Panc1 (cell line): ENCODE measurements at regions not wholly inside any gene's neighbourhood (a gene's known extent, or its start where the extent isn't known, plus 50 kb on each side); places are given as distances from the start of the nearest gene placed in this dataset.

Experiments used
- ATAC-seq: fragments of 200-7000 bp; cut with Tn5 transposase; 2 replicates; pipeline ENCODE4 v1.9.1; 2020; ENCODE audit warnings: mild to moderate bottlenecking, moderate library complexity
- BruUV-seq: library from RNA; stranded (reverse); fragments of 400-500 nt; replicated peaks from 2 replicates; lab custom pipeline; 2021; lab: Mats Ljungman, UMichigan
- CTCF ChIA-PET: fragments of 300-600 bp; sonication (Branson Sonifier 250); formaldehyde crosslinking; loops from one replicate; lab custom pipeline; 2022; ENCODE audit warnings: antibody characterized with exemption; lab: Charles Lee
- POLR2A ChIA-PET: fragments of 300-600 bp; sonication (Branson Sonifier 250); formaldehyde crosslinking; loops from one replicate; lab custom pipeline; 2022; ENCODE audit warnings: antibody characterized with exemption; lab: Charles Lee
- DNase-seq: peaks from one replicate; pipeline ENCODE4 v3.0.0-alpha.2; 2010; ENCODE audit warnings: low read depth, low spot score
- H3K27ac ChIP-seq: 2 replicates; pipeline ENCODE4 v1.5.1; 2011; ENCODE audit warnings: mild to moderate bottlenecking, low read length, inconsistent platforms
- H3K27me3 ChIP-seq: fragments of 200-500 bp; sonication (Bioruptor generic); 2 replicates; pipeline ENCODE4 v1.6.0; 2014; ENCODE audit warnings: low read length, inconsistent platforms; ENCODE audit not compliant: control insufficient read depth, insufficient read depth
- H3K36me3 ChIP-seq: fragments of 200-500 bp; sonication (Bioruptor generic); 2 replicates; pipeline ENCODE4 v1.5.1; 2014; ENCODE audit warnings: inconsistent platforms, mild to moderate bottlenecking, low read length, moderate library complexity; ENCODE audit not compliant: control insufficient read depth, insufficient read depth
- H3K4me1 ChIP-seq: 2 replicates; pipeline ENCODE4 v1.5.1; 2011; ENCODE audit warnings: inconsistent platforms, mild to moderate bottlenecking, low read length, moderate library complexity; ENCODE audit not compliant: control insufficient read depth, insufficient read depth
- H3K4me3 ChIP-seq, 2 experiments: 2 replicates each; pipeline ENCODE4 v1.5.1; 2011 to 2012; ENCODE audit warnings: low read depth in 2 of 2, low read length in 2 of 2, mild to moderate bottlenecking in 2 of 2, inconsistent platforms in 1 of 2, moderate library complexity in 1 of 2
- H3K9me3 ChIP-seq: fragments of 200-500 bp; sonication (Bioruptor generic); 2 replicates; pipeline ENCODE4 v1.5.1; 2014; ENCODE audit warnings: low read depth, mild to moderate bottlenecking, inconsistent platforms, low read length, moderate library complexity; ENCODE audit not compliant: control insufficient read depth, insufficient read depth
- POLR2AphosphoS5 ChIP-seq: IDR thresholded peaks from 2 replicates; pipeline ENCODE4 v1.6.1; 2012; ENCODE audit warnings: mild to moderate bottlenecking, low read depth, low read length, moderate library complexity
- SIN3A ChIP-seq: IDR thresholded peaks from 2 replicates; pipeline ENCODE4 v1.6.1; 2012; ENCODE audit warnings: low read depth, mild to moderate bottlenecking, low read length, moderate library complexity, borderline replicate concordance; ENCODE audit not compliant: insufficient read depth
- TCF7L2 ChIP-seq: IDR thresholded peaks from 2 replicates; pipeline ENCODE4 v1.6.1; 2011; ENCODE audit warnings: mild to moderate bottlenecking, low read depth, low read length, inconsistent platforms
- in situ Hi-C: cut with HindIII; loops from 2 replicates; pipeline ENCODE4 v1.10.0; 2016; ENCODE audit warnings: low sequenced_read_pairs, low pct_unique_long_range_greater_than_20kb
- intact Hi-C: fragments of 100-400 bp; cut with micrococcal nuclease; formaldehyde crosslinking; loops from one replicate; pipeline ENCODE4 v1.10.0; 2022; ENCODE audit not compliant: unreplicated experiment
- TF ChIP-seq, protein P1 (sequence below), 2 experiments: IDR thresholded peaks; 2 replicates each; pipeline ENCODE4 v1.6.1; 2011 to 2012; ENCODE audit warnings: low read depth in 2 of 2, control low read depth in 1 of 2, low read length in 1 of 2, mild to moderate bottlenecking in 1 of 2, moderate library complexity in 1 of 2; ENCODE audit not compliant: insufficient read depth in 1 of 2
- TF ChIP-seq, protein P2 (sequence below): fragments of 450-650 bp; IDR thresholded peaks from 2 replicates; pipeline ENCODE4 v1.5.1; 2017; ENCODE audit warnings: mild to moderate bottlenecking

DNA sequence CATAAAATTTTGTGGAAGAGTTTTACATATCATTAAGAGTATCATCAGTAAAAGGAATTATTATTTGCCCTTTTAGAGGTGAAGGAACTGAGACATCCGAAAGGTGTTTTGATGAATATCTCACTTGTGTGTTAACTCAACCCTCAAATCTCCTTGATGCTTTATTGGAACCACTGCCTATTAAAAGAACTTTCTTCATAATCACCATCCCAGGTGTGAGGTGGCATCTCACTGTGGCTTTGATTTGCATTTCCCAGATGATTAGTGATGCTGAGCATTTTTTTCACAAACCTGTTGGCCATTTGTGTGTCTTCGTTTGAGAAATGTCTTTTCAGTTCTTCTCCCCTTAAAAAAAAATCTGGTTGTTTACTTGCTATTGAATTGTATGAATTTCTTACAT is 134.0 kb upstream of the SYN3 start:
- Histone ChIP-seq H3K36me3 (no peaks in the 10 kb centered on the region), H3K27ac (no peak overlapping the region), H3K9me3 (no peaks in the 10 kb centered on the region), H3K27me3 (no peaks in the 10 kb centered on the region), H3K4me3 (no peak overlapping the region), H3K4me1 (no peaks in the 10 kb centered on the region)
- in situ Hi-C loops, result no loop called here
- no peak for DNase-seq
- no TSS peak for BruUV-seq
- CTCF ChIA-PET, result no interaction called here
- TF ChIP-seq, protein P1, sequence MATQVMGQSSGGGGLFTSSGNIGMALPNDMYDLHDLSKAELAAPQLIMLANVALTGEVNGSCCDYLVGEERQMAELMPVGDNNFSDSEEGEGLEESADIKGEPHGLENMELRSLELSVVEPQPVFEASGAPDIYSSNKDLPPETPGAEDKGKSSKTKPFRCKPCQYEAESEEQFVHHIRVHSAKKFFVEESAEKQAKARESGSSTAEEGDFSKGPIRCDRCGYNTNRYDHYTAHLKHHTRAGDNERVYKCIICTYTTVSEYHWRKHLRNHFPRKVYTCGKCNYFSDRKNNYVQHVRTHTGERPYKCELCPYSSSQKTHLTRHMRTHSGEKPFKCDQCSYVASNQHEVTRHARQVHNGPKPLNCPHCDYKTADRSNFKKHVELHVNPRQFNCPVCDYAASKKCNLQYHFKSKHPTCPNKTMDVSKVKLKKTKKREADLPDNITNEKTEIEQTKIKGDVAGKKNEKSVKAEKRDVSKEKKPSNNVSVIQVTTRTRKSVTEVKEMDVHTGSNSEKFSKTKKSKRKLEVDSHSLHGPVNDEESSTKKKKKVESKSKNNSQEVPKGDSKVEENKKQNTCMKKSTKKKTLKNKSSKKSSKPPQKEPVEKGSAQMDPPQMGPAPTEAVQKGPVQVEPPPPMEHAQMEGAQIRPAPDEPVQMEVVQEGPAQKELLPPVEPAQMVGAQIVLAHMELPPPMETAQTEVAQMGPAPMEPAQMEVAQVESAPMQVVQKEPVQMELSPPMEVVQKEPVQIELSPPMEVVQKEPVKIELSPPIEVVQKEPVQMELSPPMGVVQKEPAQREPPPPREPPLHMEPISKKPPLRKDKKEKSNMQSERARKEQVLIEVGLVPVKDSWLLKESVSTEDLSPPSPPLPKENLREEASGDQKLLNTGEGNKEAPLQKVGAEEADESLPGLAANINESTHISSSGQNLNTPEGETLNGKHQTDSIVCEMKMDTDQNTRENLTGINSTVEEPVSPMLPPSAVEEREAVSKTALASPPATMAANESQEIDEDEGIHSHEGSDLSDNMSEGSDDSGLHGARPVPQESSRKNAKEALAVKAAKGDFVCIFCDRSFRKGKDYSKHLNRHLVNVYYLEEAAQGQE (IDR thresholded peaks at IDR 0.05; ENCODE audit: insufficient read depth in 1 of 2, low read depth in 2 of 2, low read length in 1 of 2), result no peak
- no peak for TF ChIP-seq SIN3A
- TF ChIP-seq POLR2AphosphoS5, result no peak
- TF ChIP-seq TCF7L2, result no peak
- POLR2A ChIA-PET, result no interaction called here
- intact Hi-C loops, result no loop called here
- ATAC-seq, result no peak

DNA sequence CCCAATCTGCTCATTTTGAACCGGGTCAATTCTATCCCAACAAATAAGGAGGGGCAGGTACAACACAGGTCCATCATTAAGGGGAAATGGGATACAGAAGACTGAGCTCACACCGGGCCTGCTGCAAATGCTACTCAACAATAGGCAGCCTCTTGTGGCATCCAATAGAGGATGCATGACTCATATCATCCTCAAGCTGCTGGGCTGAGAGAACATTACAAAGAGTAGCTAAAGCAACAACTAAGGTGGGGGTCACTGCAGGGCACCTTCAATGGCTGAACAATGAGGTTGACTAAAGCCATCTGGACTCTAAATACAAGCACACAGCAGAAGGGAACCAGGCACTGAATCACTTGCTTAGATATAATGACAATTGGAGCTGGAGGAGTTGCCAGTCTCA is 130.1 kb upstream of the SYN3 start:
- Histone ChIP-seq H3K27ac (no peak overlapping the region), H3K36me3 (no peaks in the 10 kb centered on the region), H3K4me3 (no peak overlapping the region), H3K27me3 (no peaks in the 10 kb centered on the region), H3K9me3 (no peaks in the 10 kb centered on the region), H3K4me1 (no peaks in the 10 kb centered on the region)
- in situ Hi-C loops (no loop called here), intact Hi-C loops (no loop called here)
- ATAC-seq (no peak), DNase-seq (no peak)
- no TSS peak for BruUV-seq
- POLR2A ChIA-PET, result no interaction called here
- CTCF ChIA-PET, result no interaction called here
- TF ChIP-seq, protein P2, sequence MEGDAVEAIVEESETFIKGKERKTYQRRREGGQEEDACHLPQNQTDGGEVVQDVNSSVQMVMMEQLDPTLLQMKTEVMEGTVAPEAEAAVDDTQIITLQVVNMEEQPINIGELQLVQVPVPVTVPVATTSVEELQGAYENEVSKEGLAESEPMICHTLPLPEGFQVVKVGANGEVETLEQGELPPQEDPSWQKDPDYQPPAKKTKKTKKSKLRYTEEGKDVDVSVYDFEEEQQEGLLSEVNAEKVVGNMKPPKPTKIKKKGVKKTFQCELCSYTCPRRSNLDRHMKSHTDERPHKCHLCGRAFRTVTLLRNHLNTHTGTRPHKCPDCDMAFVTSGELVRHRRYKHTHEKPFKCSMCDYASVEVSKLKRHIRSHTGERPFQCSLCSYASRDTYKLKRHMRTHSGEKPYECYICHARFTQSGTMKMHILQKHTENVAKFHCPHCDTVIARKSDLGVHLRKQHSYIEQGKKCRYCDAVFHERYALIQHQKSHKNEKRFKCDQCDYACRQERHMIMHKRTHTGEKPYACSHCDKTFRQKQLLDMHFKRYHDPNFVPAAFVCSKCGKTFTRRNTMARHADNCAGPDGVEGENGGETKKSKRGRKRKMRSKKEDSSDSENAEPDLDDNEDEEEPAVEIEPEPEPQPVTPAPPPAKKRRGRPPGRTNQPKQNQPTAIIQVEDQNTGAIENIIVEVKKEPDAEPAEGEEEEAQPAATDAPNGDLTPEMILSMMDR, result no peak
- TF ChIP-seq TCF7L2, result no peak

- in situ Hi-C loops (no loop called here), intact Hi-C loops (no loop called here)
- Histone ChIP-seq H3K36me3 (no peaks in the 10 kb centered on the region), H3K27me3 (no peaks in the 10 kb centered on the region), H3K27ac (no peak overlapping the region), H3K4me1 (no peaks in the 10 kb centered on the region), H3K9me3 (no peaks in the 10 kb centered on the region), H3K4me3 (no peak overlapping the region)
- TF ChIP-seq, protein P2, result no peak
- no peak for TF ChIP-seq POLR2AphosphoS5
- TF ChIP-seq SIN3A, result no peak
- TF ChIP-seq TCF7L2, result no peak
- TF ChIP-seq, protein P1 (IDR thresholded peaks at IDR 0.05; ENCODE audit: insufficient read depth in 1 of 2, low read depth in 2 of 2, low read length in 1 of 2), result no peak
- no peak for ATAC-seq
- CTCF ChIA-PET, result no interaction called here
- BruUV-seq, result no TSS peak
- POLR2A ChIA-PET, result no interaction called here
- no peak for DNase-seq
Observed at GRCh38 chr22:33186816-33187215, 128.6 kb upstream of the SYN3 start.
